ENCODE measurements at regions not wholly inside any gene's neighbourhood (a gene's known extent, or its start where the extent isn't known, plus 50 kb on each side); places are given as distances from the start of the nearest gene placed in this dataset.

- TF ChIP-seq JUNB (IDR thresholded peaks at IDR 0.05) (no peak), HDAC2 (IDR thresholded peaks at IDR 0.05) (no peak), FOSL2 (IDR thresholded peaks at IDR 0.05) (no peak), FOSL2 (CRISPR knock-in tag; IDR thresholded peaks at IDR 0.05) (no peak), FOXS1 (CRISPR knock-in tag; IDR thresholded peaks at IDR 0.05) (no peak)
Observed at GRCh38 chr9:82535432-82535998, 527.4 kb downstream of the RASEF start (continued).

- FAIRE-seq (no peak), ATAC-seq (no peak), DNase-seq (ENCODE audit: low read depth in 1 of 2, low spot score in 1 of 2) (no peak)
- CTCF ChIA-PET: no interaction called here
- 0% methylated on average over 1 of the region's 1 CpG for WGBS (ENCODE audit: missing lambda C conversion rate)
- TF ChIP-seq, protein P1, sequence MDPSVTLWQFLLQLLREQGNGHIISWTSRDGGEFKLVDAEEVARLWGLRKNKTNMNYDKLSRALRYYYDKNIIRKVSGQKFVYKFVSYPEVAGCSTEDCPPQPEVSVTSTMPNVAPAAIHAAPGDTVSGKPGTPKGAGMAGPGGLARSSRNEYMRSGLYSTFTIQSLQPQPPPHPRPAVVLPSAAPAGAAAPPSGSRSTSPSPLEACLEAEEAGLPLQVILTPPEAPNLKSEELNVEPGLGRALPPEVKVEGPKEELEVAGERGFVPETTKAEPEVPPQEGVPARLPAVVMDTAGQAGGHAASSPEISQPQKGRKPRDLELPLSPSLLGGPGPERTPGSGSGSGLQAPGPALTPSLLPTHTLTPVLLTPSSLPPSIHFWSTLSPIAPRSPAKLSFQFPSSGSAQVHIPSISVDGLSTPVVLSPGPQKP (IDR thresholded peaks at IDR 0.05; ENCODE audit: low read depth, low read length): no peak
- TF ChIP-seq EP300 (IDR thresholded peaks at IDR 0.05) (no peak), HES2 (IDR thresholded peaks at IDR 0.05) (no peak), NR3C1 (IDR thresholded peaks at IDR 0.05) (no peak), POLR2A (IDR thresholded peaks at IDR 0.05; ENCODE audit: low read length) (no peak), MYC (IDR thresholded peaks at IDR 0.05; ENCODE audit: borderline replicate concordance, low read length) (no peak), SREBF2 (IDR thresholded peaks at IDR 0.05) (no peak), CBX2 (IDR thresholded peaks at IDR 0.05; ENCODE audit: borderline replicate concordance, low read depth) (no peak), RAD21 (conservative IDR thresholded peaks at IDR 0.05 in 1 of 2, IDR thresholded peaks at IDR 0.05 in 1 of 2) (no peak)
- TF ChIP-seq, protein P2, sequence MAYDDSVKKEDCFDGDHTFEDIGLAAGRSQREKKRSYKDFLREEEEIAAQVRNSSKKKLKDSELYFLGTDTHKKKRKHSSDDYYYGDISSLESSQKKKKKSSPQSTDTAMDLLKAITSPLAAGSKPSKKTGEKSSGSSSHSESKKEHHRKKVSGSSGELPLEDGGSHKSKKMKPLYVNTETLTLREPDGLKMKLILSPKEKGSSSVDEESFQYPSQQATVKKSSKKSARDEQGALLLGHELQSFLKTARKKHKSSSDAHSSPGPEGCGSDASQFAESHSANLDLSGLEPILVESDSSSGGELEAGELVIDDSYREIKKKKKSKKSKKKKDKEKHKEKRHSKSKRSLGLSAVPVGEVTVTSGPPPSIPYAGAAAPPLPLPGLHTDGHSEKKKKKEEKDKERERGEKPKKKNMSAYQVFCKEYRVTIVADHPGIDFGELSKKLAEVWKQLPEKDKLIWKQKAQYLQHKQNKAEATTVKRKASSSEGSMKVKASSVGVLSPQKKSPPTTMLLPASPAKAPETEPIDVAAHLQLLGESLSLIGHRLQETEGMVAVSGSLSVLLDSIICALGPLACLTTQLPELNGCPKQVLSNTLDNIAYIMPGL (CRISPR knock-in tag; IDR thresholded peaks at IDR 0.05; ENCODE audit: borderline replicate concordance): no peak
- POLR2A ChIA-PET: no interaction called here
- Histone ChIP-seq H3K27ac (no peak overlapping the region), H3K4me2 (no peak overlapping the region), H3K9me3 (no peaks in the 10 kb centered on the region), H3K4me3 (no peak overlapping the region), H3K4me1 (no peaks in the 10 kb centered on the region)
Observed at GRCh38 chr9:82538634-82539033, 524.3 kb downstream of the RASEF start.

- no peaks in the 10 kb centered on the region for H3K9me3 ChIP-seq
- no peak overlapping the region for H3K4me2 ChIP-seq
- TF ChIP-seq EHMT2 (IDR thresholded peaks at IDR 0.05; ENCODE audit: low read depth) (no peak), MYC (IDR thresholded peaks at IDR 0.05; ENCODE audit: borderline replicate concordance, low read length) (no peak), CHD4 (IDR thresholded peaks at IDR 0.05; ENCODE audit: borderline replicate concordance) (no peak), RCOR1 (IDR thresholded peaks at IDR 0.05; ENCODE audit: low read depth, low read length) (no peak), ESRRA (IDR thresholded peaks at IDR 0.05; ENCODE audit: borderline replicate concordance, low read length) (no peak), BCL3 (IDR thresholded peaks at IDR 0.05) (no peak)
- TF ChIP-seq, protein P3, sequence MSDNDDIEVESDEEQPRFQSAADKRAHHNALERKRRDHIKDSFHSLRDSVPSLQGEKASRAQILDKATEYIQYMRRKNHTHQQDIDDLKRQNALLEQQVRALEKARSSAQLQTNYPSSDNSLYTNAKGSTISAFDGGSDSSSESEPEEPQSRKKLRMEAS (IDR thresholded peaks at IDR 0.05): no peak
- no peak for FAIRE-seq
- 34% methylated on average over 2 of the region's 2 CpGs for WGBS (ENCODE audit: missing lambda C conversion rate)
- no peaks in the 10 kb centered on the region for H3K4me1 ChIP-seq
- H3K4me3 ChIP-seq: no peak overlapping the region
- no peak overlapping the region for H3K27ac ChIP-seq
- POLR2A ChIA-PET: no interaction called here
- ATAC-seq: no peak
- CTCF ChIA-PET: no interaction called here
- no peak for DNase-seq (ENCODE audit: low read depth in 1 of 2, low spot score in 1 of 2)
Observed at GRCh38 chr9:82539146-82539545, 523.8 kb downstream of the RASEF start.

All from A549 (cell line).